ENCODE measurements at regions not wholly inside any gene's neighbourhood (a gene's known extent, or its start where the extent isn't known, plus 50 kb on each side); places are given as distances from the start of the nearest gene placed in this dataset.

GRCh38 chr1:221824025-221824424 lies 82.1 kb upstream of the DUSP10 start:
- WGBS, 2 donors = 94 to 95% methylated on average over 2 of the region's 2 CpGs
- Histone ChIP-seq H3K27me3 (no peaks in the 10 kb centered on the region), H3K9me3 (no peaks in the 10 kb centered on the region), H3K27ac (no peak overlapping the region), H3K4me1 (no peaks in the 10 kb centered on the region), H3K36me3 (replicated peaks in 1 of 2; ENCODE audit: insufficient read depth in 1 of 2, low read depth in 2 of 2) (no peaks in the 10 kb centered on the region), H3K4me3 (no peak overlapping the region)
- TF ChIP-seq POLR2A (IDR thresholded peaks at IDR 0.05) (no peak), CTCF (IDR thresholded peaks at IDR 0.05) (no peak)
- no peak for DNase-seq
- ATAC-seq = no peak
- intact Hi-C loops (cut with DNase I) = no loop called here

GRCh38 chr1:221823561-221823960 lies 81.7 kb upstream of the DUSP10 start:
- H3K27ac ChIP-seq = no peak overlapping the region
- no peaks in the 10 kb centered on the region for H3K36me3 ChIP-seq (replicated peaks in 1 of 2; ENCODE audit: insufficient read depth in 1 of 2, low read depth in 2 of 2)
- no peak for DNase-seq
- H3K4me1 ChIP-seq = no peaks in the 10 kb centered on the region
- intact Hi-C loops (cut with DNase I) = no loop called here
- no peak overlapping the region for H3K4me3 ChIP-seq
- TF ChIP-seq CTCF (IDR thresholded peaks at IDR 0.05) (no peak), POLR2A (IDR thresholded peaks at IDR 0.05) (no peak)
- WGBS, 2 donors = 38 to 87% methylated on average over 1 of the region's 1 CpG
- no peak for ATAC-seq
- no peaks in the 10 kb centered on the region for H3K9me3 ChIP-seq
- H3K27me3 ChIP-seq = no peaks in the 10 kb centered on the region

DNA sequence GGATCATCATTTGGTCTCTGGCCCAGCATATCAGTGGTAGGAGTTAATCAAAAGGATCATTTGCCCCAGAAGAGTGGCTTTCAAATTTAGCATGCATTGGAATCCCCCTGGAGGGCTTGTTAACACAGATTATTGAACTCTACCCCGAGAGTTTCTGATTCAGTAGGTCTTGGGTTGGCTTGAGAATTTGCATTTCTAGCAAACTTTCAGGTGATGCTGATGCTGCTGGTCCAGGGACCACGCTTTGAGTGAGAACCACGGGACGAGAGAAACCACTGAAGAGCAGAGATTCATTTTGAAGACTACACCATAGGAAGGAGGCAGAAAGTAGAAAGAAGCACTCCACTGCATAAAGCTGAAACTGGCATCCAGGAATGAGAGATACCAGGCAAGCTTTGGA lies 81.3 kb upstream of the DUSP10 start:
- no peaks in the 10 kb centered on the region for H3K36me3 ChIP-seq (replicated peaks in 1 of 2; ENCODE audit: insufficient read depth in 1 of 2, low read depth in 2 of 2)

DNA sequence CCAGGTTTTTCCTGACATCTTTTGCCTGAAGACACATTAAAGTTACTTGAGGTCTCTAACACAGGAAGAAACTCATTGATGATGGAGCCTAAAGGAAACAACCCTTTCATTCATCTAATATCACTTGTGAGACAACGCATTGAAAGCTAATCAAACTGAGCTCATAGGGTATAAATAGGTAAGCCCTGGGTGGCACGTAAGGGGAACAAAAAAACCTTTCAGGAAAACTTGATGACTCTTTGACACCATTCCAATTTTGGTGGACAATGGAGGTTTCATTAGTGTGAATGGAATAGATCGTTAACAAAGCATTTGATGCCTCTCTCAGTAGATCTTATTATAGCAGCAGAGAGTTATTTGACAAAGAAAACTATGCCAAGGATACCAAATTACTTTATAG lies 80.7 kb upstream of the DUSP10 start:
- Histone ChIP-seq H3K27ac (no peak overlapping the region), H3K4me1 (no peaks in the 10 kb centered on the region), H3K27me3 (no peaks in the 10 kb centered on the region), H3K9me3 (no peaks in the 10 kb centered on the region), H3K36me3 (replicated peaks in 1 of 2; ENCODE audit: insufficient read depth in 1 of 2, low read depth in 2 of 2) (no peaks in the 10 kb centered on the region), H3K4me3 (no peak overlapping the region)
- WGBS, 2 donors = 67 to 70% methylated on average over 3 of the region's 3 CpGs
- ATAC-seq (no peak), DNase-seq (no peak)
- no peak for TF ChIP-seq CTCF (IDR thresholded peaks at IDR 0.05)
- TF ChIP-seq POLR2A (IDR thresholded peaks at IDR 0.05) = no peak
- intact Hi-C loops (cut with DNase I) = no loop called here

More for the DNA sequence above, 81.3 kb upstream of the DUSP10 start:
- H3K27me3 ChIP-seq = no peaks in the 10 kb centered on the region
- intact Hi-C loops (cut with DNase I) = no loop called here
- DNase-seq = no peak
- no peaks in the 10 kb centered on the region for H3K9me3 ChIP-seq
- ATAC-seq = no peak
- no peaks in the 10 kb centered on the region for H3K4me1 ChIP-seq
- TF ChIP-seq POLR2A (IDR thresholded peaks at IDR 0.05) (no peak), CTCF (IDR thresholded peaks at IDR 0.05) (no peak)
- no peak overlapping the region for H3K4me3 ChIP-seq
- WGBS, 2 donors = 83 to 84% methylated on average over 4 of the region's 4 CpGs
- H3K27ac ChIP-seq = no peak overlapping the region

- Histone ChIP-seq H3K4me3 (no peak overlapping the region), H3K36me3 (replicated peaks in 1 of 2; ENCODE audit: insufficient read depth in 1 of 2, low read depth in 2 of 2) (no peaks in the 10 kb centered on the region), H3K27me3 (no peaks in the 10 kb centered on the region), H3K9me3 (no peaks in the 10 kb centered on the region), H3K27ac (no peak overlapping the region), H3K4me1 (peaks cover 6% of the 10 kb centered on the region)
- intact Hi-C loops (cut with DNase I) = no loop called here
- TF ChIP-seq POLR2A (IDR thresholded peaks at IDR 0.05) = no peak
- no peak for TF ChIP-seq CTCF (IDR thresholded peaks at IDR 0.05)
- 61 to 74% methylated on average over 3 of the region's 3 CpGs for WGBS, 2 donors
- no peak for DNase-seq
- ATAC-seq = no peak
Observed at GRCh38 chr1:221816899-221817298, 75.0 kb upstream of the DUSP10 start.
